A673 (cell line): ENCODE measurements at regions not wholly inside any gene's neighbourhood (a gene's known extent, or its start where the extent isn't known, plus 50 kb on each side); places are given as distances from the start of the nearest gene placed in this dataset.

Source experiments
- CTCF ChIP-seq: fragments of 300-800, 200-600 bp; sonication (generic); conservative IDR thresholded peaks from 2 replicates; pipeline ENCODE4 v1.5.1; 2017; ENCODE audit warnings: low read depth, mild to moderate bottlenecking, antibody characterized with exemption, low read length, moderate library complexity, mixed read lengths
- EZH2 ChIP-seq: fragments of 200-600 bp; sonication (generic); IDR thresholded peaks from 2 replicates; pipeline ENCODE4 v1.6.1; 2017; ENCODE audit warnings: borderline replicate concordance, low read depth, mild to moderate bottlenecking, mixed read lengths, antibody characterized with exemption, low read length; ENCODE audit not compliant: poor library complexity, severe bottlenecking

- TF ChIP-seq CTCF, result no peak
- no peak for TF ChIP-seq EZH2
Observed at GRCh38 chr1:182163821-182164223, 102.3 kb upstream of the ZNF648 start.
